Esophagus (tissue), 2 donors: ENCODE measurements at regions not wholly inside any gene's neighbourhood (a gene's known extent, or its start where the extent isn't known, plus 50 kb on each side); places are given as distances from the start of the nearest gene placed in this dataset.
"Not testable (repeated sequence)": the region's sequence is repeated elsewhere in the genome, so short reads cannot be mapped to it uniquely, and the experiment has no call there.

Experiments
- H3K27ac ChIP-seq, 2 donors: one replicate each; pipeline ENCODE4 v1.5.1; 2013; ENCODE audit warnings: low read depth in 2 of 2, mild to moderate bottlenecking in 2 of 2, inconsistent platforms in 1 of 2, low read length in 1 of 2, moderate library complexity in 1 of 2
- H3K27me3 ChIP-seq, 2 donors: one replicate each; pipeline ENCODE4 v1.6.1; 2013; ENCODE audit warnings: low read length in 2 of 2, control low read depth in 1 of 2, mild to moderate bottlenecking in 1 of 2; ENCODE audit not compliant: insufficient read depth in 2 of 2, control insufficient read depth in 1 of 2
- H3K36me3 ChIP-seq, 2 donors: one replicate each; pipeline ENCODE4 v1.6.1; 2013; ENCODE audit warnings: low read length in 1 of 2; ENCODE audit not compliant: control insufficient read depth in 2 of 2, insufficient read depth in 2 of 2
- H3K4me1 ChIP-seq, 2 donors: one replicate each; pipeline ENCODE4 v1.6.1; 2013; ENCODE audit warnings: low read length in 1 of 2; ENCODE audit not compliant: control insufficient read depth in 2 of 2, insufficient read depth in 2 of 2
- H3K4me3 ChIP-seq, 2 donors: one replicate each; pipeline ENCODE4 v1.5.1; 2013; ENCODE audit warnings: low read length in 2 of 2, mild to moderate bottlenecking in 2 of 2, low read depth in 1 of 2, moderate library complexity in 1 of 2
- H3K9me3 ChIP-seq, 2 donors: one replicate each; pipeline ENCODE4 v1.6.1; 2013; ENCODE audit warnings: mild to moderate bottlenecking in 2 of 2, low read depth in 1 of 2, low read length in 1 of 2, moderate library complexity in 1 of 2; ENCODE audit not compliant: control insufficient read depth in 2 of 2, insufficient read depth in 1 of 2
- WGBS, 2 donors: extraction: QIAGEN DNeasy Blood & Tissue Kit; methylation state at CpG; one replicate each; pipeline ENCODE4 v1.1.7; 2013; 5-methylcytosine and 5-hydroxymethylcytosine counted together
- donor health status: healthy with polysubstance abuse.
- donor health status: Bipolar disorder and iron deficiency.

DNA sequence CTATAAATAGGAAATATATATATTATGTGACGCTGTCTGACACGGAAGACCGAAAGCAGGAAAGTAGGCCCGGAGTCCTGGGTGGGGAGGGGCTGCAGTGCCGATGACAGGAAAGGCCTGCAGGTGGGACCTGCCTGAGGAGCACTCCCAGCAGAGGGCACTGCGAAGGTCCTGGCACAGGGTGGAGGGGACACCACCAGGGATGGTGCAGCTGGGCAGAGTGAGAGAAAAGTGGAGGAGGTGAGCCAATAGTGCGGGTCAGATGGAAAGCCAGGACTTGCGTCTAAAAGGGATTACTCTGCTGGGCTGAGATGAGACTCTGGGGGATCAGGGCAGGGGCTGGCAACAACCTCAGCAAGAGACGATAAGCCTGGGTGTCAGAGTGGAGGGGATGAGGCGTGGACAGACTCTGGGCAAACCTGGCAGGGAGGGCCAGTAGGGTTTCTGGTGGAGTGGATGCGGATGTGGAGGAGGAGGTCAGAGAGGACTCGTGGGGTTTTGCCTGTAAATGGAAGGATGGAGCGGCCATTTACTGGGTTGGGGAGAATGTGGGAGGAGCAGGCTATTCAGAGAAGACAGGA is 118.2 kb upstream of the ZNF746 start:
- Histone ChIP-seq H3K4me3 (no peak overlapping the region), H3K36me3 (peaks cover 28 to 64% of the 10 kb centered on the region in 2 donors), H3K4me1 (no peaks in the 10 kb centered on the region), H3K27me3 (no peaks in the 10 kb centered on the region), H3K27ac (no peak overlapping the region), H3K9me3 (no peaks in the 10 kb centered on the region)
- 83 to 85% methylated on average over 13 of the region's 13 CpGs for WGBS, 2 donors

DNA sequence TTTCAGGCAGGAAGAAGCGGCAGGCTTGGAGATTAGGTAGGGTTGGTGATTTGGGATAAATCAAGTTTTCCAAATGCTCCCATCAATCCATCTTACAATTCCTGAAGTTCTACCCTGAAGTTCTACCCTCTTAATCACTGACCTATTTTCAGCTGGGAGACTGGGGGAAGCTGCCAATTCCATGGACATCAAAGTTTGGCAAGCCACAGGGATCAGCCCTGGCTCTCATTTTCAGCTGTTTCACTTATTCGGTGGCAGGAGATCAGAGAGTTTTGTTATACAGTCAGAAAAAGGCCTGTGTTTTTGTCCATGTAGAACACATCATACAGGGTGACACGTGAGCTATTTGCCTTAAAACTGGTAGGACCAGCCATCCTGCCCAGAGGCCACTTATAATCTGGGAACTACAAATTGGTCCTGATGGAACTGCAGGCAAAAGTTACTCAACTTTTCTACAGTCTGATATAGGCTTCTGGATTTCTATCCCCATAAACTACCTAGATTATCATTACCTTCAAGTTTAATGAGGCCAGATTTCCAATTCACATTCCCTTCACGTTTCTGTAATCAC is 112.9 kb upstream of the ZNF746 start:
- no peaks in the 10 kb centered on the region for H3K4me1 ChIP-seq
- H3K4me3 ChIP-seq, result no peak overlapping the region
- H3K27me3 ChIP-seq, result no peaks in the 10 kb centered on the region
- no peaks in the 10 kb centered on the region for H3K9me3 ChIP-seq
- 61 to 82% methylated on average over 4 of the region's 4 CpGs for WGBS, 2 donors
- H3K36me3 ChIP-seq, result peaks cover 17 to 38% of the 10 kb centered on the region in 2 donors
- no peak overlapping the region for H3K27ac ChIP-seq

DNA sequence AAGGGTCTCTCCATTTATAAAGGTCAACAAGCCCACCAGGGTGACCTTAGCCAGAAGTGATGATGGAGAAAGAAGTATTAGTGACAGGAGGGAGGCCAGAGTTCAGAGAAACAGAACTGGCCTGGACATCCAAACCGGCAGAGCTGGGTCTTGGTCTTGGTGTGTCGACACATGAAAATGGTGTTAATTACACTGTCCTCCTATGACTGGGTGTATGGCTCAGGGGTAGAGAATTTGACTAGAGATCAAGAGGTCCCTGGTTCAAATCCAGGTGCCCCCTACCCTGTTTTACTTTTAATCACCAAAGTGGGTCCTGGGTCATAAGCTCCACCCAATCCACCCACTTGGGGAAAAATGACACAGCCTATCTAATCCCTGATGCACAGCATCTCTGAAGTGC is 110.6 kb upstream of the ZNF746 start:
- Histone ChIP-seq H3K4me3 (no peak overlapping the region), H3K27me3 (no peaks in the 10 kb centered on the region), H3K4me1 (no peaks in the 10 kb centered on the region), H3K36me3 (peaks cover 12 to 28% of the 10 kb centered on the region in 2 donors), H3K27ac (no peak overlapping the region), H3K9me3 (no peaks in the 10 kb centered on the region)
- 91 to 98% methylated on average over 2 of the region's 2 CpGs for WGBS, 2 donors

DNA sequence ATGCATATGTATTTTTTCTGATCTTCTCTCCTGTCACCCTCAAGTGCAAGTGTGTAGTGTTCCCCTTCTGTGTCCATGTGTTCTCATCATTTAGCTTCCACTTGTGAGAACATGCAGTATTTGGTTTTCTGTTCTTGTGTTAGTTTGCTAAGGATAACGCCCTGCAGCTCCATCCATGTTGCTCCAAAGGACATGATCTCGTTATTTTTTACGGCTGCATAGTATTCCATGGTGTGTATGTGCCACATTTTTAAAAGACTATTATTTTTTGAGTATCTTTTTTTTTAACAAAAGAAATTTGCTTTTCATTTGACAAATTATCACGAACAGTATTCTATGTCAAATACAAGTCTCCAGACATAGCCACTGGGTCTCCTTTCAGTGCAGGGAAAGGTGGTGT is 110.1 kb upstream of the ZNF746 start:
- WGBS, 2 donors, result 97 to 99% methylated on average over 4 of the region's 4 CpGs
- Histone ChIP-seq H3K9me3 (no peaks in the 10 kb centered on the region), H3K4me1 (no peaks in the 10 kb centered on the region), H3K4me3 (no peak overlapping the region), H3K36me3 (peaks cover 10 to 23% of the 10 kb centered on the region in 2 donors), H3K27ac (no peak overlapping the region), H3K27me3 (no peaks in the 10 kb centered on the region)

DNA sequence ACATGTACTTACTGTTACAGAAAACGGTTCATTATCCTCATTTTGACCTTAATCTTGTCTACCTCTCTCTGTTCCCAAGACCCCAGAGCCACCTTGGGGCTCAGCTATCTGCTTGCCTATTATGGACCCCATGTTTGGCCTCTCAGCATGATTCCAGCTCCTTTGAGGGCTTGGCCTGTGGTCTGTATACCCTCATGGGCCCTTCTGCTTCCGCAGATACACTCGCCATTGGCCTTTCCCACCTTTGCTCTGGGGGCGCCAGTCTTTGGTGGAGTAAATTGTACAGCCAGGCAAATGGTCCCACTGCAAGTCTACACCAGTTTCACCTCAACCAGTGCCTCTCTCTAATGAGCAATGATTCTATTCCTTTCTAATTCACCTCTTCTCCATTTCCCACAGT is 109.2 kb upstream of the ZNF746 start:
- Histone ChIP-seq H3K4me3 (no peak overlapping the region), H3K4me1 (no peaks in the 10 kb centered on the region), H3K27me3 (no peaks in the 10 kb centered on the region), H3K36me3 (peaks cover 5 to 28% of the 10 kb centered on the region in 2 donors), H3K9me3 (no peaks in the 10 kb centered on the region), H3K27ac (no peak overlapping the region)
- WGBS, 2 donors, result 93 to 98% methylated on average over 4 of the region's 4 CpGs

DNA sequence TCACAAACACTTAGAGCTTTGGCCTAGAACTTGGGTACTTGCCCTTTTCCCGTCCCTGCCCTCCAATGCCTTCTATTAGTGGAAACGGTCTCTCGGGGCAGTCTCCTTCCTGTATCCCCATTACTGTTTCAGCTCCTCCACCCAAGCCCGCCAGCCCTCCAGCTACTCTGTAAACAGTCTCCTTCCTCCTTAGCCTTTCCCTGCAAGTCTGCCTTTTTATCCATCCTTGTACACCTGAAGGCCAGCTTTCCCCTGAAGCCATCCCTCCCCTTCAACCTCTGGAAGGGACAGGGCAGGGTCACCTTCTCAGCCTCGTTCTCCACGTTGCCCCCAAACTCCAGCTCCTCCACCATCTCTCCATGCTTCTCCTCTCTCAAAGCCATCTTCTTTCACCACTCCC is 108.1 kb upstream of the ZNF746 start:
- H3K4me1 ChIP-seq, result no peaks in the 10 kb centered on the region
- 85 to 89% methylated on average over 6 of the region's 6 CpGs for WGBS, 2 donors
- H3K27me3 ChIP-seq, result no peaks in the 10 kb centered on the region
- no peak overlapping the region for H3K4me3 ChIP-seq
- peaks cover 5 to 19% of the 10 kb centered on the region in 2 donors for H3K36me3 ChIP-seq
- H3K27ac ChIP-seq, result no peak overlapping the region
- H3K9me3 ChIP-seq, result no peaks in the 10 kb centered on the region

DNA sequence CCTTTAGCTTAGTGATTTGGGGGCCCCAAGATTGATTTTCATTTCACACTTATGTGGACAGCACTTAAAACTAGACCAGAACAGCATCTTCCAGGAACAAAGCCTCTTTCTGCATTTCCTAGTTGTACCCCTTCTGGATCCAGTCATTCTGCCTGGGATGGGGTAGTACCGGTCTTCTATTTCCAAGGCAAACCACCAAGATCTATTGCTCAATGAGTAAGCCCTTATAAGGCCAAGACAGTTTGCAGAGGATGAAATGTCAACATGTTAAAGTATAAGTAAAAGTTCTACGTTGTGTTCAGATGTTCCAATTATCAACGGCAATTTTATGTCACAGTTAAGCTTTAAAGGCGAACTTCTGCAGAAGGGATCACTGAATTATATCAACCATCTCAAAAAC is 106.9 kb upstream of the ZNF746 start:
- WGBS, 2 donors, result 90 to 92% methylated on average over 4 of the region's 4 CpGs
- no peaks in the 10 kb centered on the region for H3K9me3 ChIP-seq
- H3K4me1 ChIP-seq, result no peaks in the 10 kb centered on the region
- peaks cover 5 to 16% of the 10 kb centered on the region in 2 donors for H3K36me3 ChIP-seq
- no peaks in the 10 kb centered on the region for H3K27me3 ChIP-seq
- H3K27ac ChIP-seq, result no peak overlapping the region
- H3K4me3 ChIP-seq, result no peak overlapping the region

DNA sequence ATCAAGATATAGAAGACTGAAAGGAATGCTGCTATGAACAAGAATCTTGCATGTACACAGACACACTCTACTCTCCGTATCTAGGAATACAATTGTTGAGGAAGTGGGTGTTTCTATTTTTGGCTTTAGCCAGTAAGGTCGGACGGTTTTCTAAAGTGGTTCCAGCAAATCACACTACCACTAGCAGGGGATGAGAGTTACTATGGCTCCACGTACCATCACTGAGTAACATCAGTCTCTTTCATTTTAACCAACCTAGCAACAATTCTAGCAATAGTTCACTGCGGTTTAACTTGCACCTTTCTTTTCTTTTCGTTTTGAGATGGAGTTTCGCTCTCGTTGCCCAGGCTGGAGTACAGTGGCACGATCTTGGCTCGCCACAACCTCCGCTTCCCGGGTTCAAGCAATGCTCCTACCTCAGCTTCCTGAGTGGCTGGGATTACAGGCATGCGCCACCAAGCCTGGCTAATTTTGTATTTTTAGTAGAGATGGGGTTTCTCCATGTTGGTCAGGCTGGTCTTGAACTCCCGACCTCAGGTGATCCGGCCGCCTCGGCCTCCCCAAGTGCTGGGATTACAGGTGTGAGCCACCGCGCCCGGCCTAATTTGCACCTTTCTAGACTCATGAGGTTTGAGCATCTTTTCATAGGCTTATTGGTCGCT is 103.2 kb upstream of the ZNF746 start:
- H3K27me3 ChIP-seq, H3K9me3 ChIP-seq, H3K4me3 ChIP-seq, H3K4me1 ChIP-seq, H3K27ac ChIP-seq: not testable (repeated sequence)
- WGBS, 2 donors, result 78 to 81% methylated on average over 21 of the region's 21 CpGs
- peaks cover 7 to 20% of the 10 kb centered on the region in 2 donors for H3K36me3 ChIP-seq

DNA sequence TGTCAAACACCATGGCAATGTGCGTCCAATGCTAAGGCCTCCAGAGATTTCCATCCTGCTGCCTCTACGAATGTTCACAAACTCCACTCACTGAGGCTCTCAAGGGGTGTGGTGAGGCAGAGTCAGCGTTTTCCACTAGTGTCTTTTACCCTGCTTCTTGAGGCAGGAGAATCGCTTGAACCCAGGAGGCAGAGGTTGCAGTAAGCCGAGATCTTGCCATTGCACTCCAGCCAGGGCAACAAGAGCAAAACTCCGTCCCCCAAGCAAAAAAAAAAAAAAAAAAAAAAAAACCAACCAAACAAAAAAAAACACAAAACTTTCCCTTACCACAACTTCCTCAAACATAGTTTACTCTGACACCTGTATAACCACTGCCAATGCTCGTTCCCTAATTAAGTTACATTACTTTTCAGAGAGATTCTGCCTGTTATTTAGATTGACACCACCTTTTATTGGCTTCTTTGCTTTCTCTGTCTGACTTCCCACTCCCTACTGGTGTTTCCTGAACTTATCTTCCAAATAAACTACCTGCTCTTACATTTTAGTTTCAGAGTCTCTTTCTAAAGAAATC is 102.1 kb upstream of the ZNF746 start:
- Histone ChIP-seq H3K4me1 (no peaks in the 10 kb centered on the region), H3K27ac (no peak overlapping the region), H3K36me3 (peaks cover 8 to 20% of the 10 kb centered on the region in 2 donors), H3K9me3 (no peaks in the 10 kb centered on the region), H3K4me3 (no peak overlapping the region), H3K27me3 (no peaks in the 10 kb centered on the region)
- 78 to 80% methylated on average over 7 of the region's 7 CpGs for WGBS, 2 donors
